CD4-positive, alpha-beta T cell treated with Interleukin-10 for 1 hour (primary cell): ENCODE measurements at regions not wholly inside any gene's neighbourhood (a gene's known extent, or its start where the extent isn't known, plus 50 kb on each side); places are given as distances from the start of the nearest gene placed in this dataset.
"Not testable (repeated sequence)": the region's sequence is repeated elsewhere in the genome, so short reads cannot be mapped to it uniquely, and the experiment has no call there.

Experiments used
- DNase-seq: peaks from one replicate; pipeline ENCODE4 v3.0.0-alpha.2; 2020

DNA sequence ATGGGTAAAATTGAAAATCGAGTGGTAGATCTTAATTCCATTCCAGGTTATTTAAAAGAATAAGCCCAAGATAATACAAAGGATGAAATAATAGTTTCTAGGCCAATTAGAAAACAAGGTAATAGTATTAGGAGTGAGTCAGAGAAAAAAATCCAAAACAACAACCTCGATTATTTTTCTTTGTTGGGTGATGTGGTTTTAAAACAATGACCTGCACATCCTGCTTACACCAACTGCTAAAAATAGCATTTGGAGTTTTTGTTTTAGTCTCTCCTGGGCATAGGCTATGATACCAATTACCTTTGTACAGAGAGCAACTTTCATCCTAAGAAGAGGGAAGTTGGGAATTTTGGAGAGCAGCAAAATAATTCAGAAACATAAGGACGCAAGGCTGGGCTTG is 101.7 kb upstream of the MYO10 start:
- no peak for DNase-seq

- DNase-seq: no peak
These were observed 103.1 kb upstream of the MYO10 start for GRCh38 chr5:17039170-17039569.

GRCh38 chr5:17042041-17042440 is 106.0 kb upstream of the MYO10 start:
- DNase-seq: no peak

GRCh38 chr5:17046320-17046719 is 110.2 kb upstream of the MYO10 start:
- DNase-seq: no peak

GRCh38 chr5:17050236-17050635 is 114.1 kb upstream of the MYO10 start:
- DNase-seq: no peak

DNA sequence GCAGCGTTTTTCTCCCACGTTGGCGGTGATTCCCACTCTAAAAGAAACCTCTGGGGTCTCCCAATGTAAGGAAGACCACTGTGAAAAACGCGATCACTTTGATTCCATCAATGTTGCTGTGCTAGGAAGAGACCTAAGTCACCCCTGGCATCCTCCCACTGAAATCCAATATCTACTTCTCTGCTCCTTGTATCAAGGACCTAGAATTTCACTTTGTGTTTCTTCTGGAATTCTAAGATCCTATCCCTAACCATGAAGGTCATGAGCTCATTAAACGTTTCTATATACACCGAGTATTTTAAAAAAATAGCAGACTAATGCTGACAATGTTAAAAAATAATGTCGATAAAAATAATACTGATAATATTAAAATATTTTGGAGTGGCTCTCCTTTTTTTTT is 118.8 kb upstream of the MYO10 start:
- no peak for DNase-seq

DNA sequence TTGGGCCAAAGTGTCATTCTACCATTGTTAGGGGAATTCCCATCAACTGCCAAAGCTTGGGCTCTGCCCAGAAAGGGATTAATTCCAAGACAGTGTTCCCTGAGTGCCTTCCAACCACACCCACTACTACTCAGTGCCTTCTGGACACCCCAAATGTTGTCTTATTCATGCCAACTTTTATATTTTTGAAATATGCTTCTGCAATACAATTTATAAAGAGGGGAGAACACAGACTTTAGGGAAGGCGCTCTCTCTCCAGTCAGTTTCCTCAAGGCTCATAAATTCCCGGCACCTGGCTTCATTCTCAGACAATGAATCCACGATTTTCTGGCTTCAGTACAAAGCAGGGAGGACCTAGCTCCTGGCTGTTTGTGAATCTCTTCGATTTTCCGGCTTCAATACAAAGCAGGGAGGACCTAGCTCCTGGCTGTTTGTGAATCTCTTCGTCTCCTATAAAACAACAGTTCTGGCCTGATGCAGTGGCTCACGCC is 120.1 kb upstream of the MYO10 start:
- DNase-seq: no peak

DNA sequence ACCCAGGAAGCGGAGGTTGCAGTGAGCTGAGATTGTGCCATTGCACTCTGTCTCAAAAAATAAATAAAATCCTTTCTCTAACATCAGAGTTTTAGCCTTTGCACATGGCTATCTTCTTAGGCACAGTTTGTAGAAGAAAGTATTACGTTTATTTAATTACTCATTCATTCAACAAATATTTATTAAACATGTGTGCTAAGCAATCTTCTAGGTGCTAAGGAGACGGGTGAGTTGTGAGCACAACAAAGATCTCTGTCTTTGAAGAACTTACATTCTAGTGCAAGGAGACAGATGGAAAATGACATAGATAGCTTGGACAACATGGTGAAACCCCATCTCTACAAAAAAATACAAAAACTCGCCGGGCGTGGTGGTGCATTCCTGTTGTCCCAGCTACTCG is 122.3 kb upstream of the MYO10 start:
- DNase-seq: no peak

DNA sequence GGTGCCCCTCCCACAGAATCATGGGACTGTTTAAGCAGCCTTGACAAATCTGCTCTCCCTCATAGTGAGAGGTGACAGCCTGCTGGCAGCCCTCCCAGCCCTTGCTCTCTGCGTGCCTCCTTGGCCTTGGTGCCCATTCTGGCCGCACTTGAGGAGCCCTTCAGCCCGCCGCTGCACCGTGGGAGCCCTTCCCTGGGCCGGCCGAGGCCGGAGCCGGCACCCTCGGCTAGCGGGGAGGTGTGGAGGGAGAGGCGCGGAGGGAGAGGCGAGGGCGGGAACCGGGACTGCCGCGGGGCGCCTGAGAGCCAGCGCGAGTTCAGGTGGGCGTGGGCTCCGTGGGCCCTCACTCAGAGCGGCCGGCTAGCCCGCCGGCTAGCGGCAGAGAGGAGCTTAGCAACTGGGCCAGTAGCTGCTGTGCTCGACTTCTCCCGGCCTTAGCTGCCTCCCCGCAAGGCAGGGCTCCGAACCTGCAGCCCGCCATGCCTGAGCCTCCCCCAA is 125.9 kb upstream of the MYO10 start:
- DNase-seq: no peak

DNA sequence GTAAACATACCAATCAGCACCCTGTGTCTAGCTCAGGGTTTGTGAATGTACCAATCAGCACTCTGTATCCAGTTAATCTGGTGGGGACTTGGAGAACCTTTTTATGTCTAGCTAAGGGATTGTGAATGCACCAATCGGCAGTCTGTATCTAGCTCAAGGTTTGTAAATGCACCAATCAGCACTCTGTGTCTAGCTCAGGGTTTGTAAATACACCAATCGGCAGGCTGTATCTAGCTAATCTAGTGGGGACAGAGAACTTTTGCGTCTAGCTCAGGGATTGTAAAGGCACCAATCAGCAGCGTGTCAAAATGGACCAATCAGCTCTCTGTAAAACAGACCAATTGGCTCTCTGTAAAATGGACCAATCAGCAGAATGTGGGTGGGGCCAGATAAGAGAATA is 126.7 kb upstream of the MYO10 start:
- DNase-seq: not testable (repeated sequence)

DNA sequence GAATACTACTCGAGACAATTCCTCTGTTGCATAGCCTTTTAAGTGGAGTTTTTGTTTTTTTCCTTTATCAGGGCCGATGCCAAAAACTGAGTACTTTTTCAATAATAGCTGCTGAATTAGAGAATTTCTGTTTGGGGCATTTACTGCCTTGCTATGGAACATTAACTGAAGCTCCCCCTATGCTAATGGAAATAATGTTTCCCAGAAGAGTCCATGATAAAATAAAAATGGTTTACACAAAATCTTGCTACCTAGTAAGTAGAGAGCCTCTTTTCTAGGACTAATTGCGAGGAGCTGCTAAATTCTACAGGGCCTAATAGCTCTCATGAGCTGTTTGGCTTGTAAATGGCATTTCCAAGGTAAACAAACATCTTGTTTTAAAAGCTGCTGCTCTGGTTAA is 128.2 kb upstream of the MYO10 start:
- DNase-seq: no peak

GRCh38 chr5:17065458-17065857 is 129.4 kb upstream of the MYO10 start:
- DNase-seq: no peak

DNA sequence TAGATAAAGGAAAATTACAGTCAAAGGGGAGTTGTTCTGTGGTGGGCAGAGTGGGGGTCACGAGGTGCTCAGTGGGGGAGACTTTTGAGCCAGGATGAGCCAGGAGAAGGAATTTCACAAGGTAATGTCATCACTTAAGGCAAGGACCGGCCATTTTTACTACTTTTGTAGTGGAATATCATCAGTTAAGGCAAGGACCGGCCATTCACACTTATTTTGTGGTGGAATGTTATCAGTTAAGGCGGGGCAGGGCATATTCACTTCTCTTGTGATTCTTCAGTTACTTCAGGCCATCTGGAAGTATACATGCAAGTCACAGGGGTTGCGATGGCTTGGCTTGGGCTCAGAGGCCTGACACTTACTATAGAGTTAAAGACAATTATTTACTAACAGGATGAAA is 129.9 kb upstream of the MYO10 start:
- not testable (repeated sequence) for DNase-seq

DNA sequence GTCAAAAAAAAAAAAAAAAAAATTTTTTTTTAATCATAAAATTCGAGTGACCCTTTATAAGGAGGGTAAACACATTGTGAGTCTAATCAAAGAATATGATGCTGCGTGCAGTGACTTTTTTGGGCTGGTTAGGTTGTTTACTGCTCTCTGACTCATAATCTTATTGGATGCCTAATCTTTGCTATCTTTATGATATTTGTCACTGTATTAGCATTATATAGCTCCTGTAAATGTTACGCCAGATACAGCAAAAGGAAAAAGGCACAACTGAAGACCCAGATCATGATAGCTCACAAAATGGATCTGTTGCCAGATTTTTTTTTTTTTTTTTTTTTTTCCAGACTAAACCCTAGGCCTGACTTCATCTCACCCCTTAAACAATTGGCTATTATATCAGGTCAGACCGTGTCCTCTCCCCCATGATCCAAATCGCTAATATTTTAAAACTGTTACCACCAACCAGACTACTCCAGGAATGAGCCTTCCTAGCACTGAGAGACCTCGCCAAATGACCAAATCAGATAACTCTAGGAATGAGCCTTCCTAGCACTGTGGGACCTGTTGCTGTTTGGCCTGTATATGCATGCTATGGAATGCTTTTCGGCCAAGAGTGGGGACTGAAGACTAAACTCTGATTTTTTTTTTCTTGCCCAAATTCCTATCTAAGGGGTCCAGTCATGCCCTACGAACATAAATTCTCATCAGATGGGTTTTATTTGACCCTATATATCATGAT is 131.7 kb upstream of the MYO10 start:
- DNase-seq: no peak

DNA sequence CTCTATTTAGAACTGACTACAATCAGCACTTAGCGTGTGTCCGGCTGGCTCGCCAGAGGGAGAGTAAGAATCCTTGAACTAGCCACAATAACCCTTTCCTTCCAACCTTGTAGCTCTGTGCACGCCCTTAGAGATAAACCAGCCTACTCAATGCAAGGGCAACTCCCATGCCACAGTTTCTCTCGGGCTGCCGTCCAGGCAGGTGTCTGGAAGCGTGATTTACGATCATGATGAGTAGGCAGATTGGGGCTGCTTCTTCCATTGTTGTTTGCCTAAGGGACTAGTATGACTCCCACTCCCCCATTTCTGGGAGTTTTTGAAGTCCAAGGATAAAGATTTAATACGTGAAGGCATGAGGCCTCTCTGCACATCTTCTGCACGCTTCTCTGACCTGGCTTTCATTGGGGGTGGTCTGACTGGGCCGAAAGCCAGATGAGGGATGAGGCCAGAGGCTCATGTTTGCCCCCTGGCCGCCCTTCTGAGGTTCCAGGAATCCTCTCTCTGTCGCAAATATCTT is 134.0 kb upstream of the MYO10 start:
- no peak for DNase-seq

DNA sequence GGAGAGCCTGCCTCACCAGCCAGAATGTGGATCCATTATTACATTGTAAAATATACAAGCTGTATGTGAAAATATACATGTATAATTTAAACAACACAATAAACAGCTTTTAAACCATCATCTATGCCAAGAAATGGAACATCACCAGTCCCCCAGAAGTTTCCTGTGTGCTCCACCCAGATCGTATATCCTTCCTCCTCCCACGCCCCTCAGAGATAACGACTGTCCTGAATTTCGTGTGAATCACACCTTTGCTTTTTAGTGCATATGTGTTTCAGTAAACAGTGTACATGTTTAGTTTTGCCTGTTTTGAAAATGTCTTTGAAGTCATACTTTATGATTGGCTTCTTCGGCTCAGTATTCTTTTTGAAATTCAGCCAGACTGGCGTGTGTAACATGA is 134.6 kb upstream of the MYO10 start:
- DNase-seq: no peak

GRCh38 chr5:17075236-17075635 is 139.1 kb upstream of the MYO10 start:
- DNase-seq: no peak

- DNase-seq: no peak
These were observed 140.2 kb upstream of the MYO10 start for GRCh38 chr5:17076272-17076671.

DNA sequence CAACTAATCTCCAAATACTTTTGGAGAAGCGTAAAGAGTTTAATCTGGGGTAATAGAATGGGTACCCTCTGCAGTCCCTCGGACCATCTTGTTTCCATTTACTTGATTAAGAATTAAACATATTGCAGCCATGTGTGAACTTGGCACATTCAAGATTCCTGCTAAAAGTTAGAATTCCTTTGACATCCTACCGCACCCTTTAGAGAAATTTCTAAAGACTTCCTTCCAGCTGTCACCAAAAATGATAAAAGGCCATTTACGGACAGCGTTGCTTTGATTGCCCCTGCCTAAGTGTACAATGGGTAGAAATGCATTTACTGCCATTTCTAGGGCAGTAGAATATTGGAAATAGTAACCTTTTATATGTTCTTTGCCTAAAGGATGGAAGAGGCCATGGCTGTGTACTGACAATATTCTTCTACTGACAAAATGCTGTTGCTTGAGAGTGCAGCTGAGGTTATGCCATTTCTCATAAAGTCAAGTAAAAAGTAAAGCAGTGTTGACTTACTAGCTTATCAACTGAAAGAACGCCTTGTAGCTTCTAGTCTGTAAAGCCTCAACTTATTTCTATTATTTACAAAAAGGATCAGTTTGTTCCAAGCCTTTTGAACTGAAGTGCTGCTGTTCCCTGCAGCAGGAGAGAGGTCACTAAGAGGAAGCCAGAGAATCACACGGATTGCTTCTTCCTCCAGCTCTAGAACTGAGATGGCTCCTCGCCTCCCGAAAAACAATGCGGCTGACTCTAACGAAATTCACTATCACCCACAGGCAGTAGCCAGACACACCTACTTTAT is 139.8 kb upstream of the BASP1 start:
- no peak for DNase-seq

GRCh38 chr5:17079562-17079961 is 137.9 kb upstream of the BASP1 start:
- no peak for DNase-seq

GRCh38 chr5:17080361-17080760 is 137.1 kb upstream of the BASP1 start:
- no peak for DNase-seq

DNA sequence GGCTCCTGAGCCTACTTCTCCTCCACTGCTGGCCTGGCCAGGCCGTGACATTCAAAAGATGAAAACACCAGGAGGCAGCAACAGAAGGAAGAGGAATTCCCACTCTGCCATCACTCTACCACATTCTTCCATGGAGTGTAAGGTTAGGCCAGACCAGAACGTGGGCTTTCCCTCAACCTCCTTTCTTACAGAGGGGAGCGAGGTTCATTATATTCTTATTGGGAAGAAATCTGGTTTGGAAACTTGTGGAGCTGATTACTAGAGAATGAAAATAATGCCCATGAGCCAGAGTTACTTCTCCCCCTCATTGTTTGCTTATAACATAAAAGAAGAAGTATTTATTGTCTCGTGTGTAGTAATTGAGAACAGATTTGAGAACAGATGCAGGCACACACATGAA is 136.3 kb upstream of the BASP1 start:
- no peak for DNase-seq

DNA sequence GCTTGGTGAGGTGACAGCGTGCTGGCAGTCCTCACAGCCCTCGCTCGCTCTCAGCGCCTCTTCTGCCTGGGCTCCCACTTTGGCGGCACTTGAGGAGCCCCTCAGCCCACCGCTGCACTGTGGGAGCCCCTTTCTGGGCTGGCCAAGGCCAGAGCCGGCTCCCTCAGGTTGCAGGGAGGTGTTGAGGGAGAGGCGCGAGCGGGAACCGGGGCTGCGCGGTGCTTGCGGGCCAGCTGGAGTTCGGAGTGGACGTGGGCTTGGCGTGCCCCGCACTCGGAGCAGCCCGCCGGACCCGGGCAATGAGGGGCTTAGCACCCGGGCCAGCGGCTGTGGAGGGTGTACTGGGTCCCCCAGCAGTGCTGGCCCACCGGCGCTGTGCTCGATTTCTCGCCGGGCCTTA is 134.2 kb upstream of the BASP1 start:
- DNase-seq: not testable (repeated sequence)

- DNase-seq: no peak
These were observed 130.4 kb upstream of the BASP1 start for GRCh38 chr5:17087035-17087434.
